RPMI8226 (cell line): ENCODE measurements at regions not wholly inside any gene's neighbourhood (a gene's known extent, or its start where the extent isn't known, plus 50 kb on each side); places are given as distances from the start of the nearest gene placed in this dataset.
"Not testable (repeated sequence)": the region's sequence is repeated elsewhere in the genome, so short reads cannot be mapped to it uniquely, and the experiment has no call there.

Experiments used
- DNase-seq: peaks from one replicate; pipeline ENCODE4 v3.0.0-alpha.2; 2015

DNA sequence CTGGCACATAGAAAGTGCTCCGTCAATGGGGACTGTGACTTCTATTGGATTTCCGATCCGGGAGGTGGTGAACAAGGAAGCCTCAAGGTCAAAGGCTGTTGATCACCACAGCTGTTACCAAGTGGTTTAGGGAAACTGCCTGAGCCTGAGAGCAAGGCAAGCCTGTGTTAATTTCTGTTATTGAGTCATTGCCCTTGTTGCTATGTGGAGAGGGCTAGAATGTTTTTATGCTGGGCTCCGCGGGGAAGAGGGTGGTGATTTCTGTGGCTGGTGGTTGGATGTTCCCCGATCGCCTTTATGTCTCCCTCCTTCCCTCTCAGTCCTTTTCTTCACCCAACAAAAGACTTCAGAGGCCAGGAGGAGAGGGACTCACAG lies 108.5 kb upstream of the ALX4 start:
- DNase-seq, result no peak

GRCh38 chr11:44421090-44421675 lies 111.2 kb upstream of the ALX4 start:
- DNase-seq, result no peak

DNA sequence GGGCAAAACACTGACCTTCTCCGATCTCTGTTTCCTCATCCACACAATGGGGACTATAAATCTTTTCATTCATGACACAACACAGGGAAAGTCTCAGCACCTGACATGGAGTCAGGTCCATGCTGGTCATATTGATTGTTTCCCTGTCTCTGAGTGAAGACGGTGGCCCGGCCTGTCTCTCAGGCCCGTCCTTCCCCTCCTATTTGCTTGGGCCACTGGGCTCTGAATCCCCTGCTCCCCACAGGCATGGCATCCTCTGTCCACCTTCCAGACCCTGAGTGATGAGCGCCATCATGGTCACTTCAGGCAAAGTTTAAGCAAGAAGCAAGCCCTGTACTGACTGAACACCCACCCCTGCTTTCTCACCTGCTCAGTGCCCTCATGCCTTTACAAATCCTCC lies 113.3 kb upstream of the ALX4 start:
- no peak for DNase-seq

DNA sequence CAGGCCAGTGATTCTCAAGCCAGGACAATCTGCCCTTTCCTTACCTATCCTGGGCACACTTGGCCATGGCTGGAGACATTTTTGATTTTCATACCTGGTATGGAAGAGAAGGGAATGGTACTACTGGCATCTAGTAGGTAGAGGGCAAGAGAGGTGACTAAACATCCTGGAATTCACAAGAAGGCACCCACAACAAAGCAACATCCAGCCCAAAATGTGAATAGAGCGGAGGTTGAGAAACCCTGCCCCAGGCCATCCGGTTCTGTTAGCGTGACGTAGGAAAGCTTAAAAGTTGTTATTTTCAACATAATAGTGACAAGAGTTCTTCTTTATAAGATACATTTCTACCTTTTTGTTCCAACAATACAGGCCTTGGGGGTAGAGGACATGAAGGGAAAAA lies 114.9 kb upstream of the ALX4 start:
- no peak for DNase-seq

GRCh38 chr11:44426119-44426518 lies 116.2 kb upstream of the ALX4 start:
- no peak for DNase-seq

GRCh38 chr11:44426958-44427357 lies 117.0 kb upstream of the ALX4 start:
- no peak for DNase-seq

- DNase-seq, result peak; percentile 26
Measured at GRCh38 chr11:44427432-44427831, 117.5 kb upstream of the ALX4 start.

DNA sequence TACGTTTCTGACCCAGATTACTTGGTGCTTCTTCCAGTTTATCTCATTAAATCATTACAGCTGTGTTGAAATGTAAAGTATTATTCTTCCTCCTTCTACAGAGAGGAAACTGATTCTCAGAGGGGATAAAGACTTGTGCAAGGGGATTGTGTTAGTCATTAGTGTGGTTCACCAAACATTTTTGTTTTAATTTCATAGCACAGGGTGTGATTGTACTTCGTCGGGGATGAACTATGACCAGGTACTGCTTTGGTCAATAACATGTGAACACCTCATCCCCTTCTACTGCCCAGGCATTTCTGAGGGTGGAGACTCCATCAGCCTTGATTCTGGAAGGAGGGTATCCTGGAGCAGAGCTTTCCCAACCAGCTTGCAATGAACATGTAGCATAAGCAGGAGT lies 120.2 kb upstream of the ALX4 start:
- DNase-seq, result no peak

GRCh38 chr11:44434191-44434590 lies 124.3 kb upstream of the ALX4 start:
- no peak for DNase-seq

DNA sequence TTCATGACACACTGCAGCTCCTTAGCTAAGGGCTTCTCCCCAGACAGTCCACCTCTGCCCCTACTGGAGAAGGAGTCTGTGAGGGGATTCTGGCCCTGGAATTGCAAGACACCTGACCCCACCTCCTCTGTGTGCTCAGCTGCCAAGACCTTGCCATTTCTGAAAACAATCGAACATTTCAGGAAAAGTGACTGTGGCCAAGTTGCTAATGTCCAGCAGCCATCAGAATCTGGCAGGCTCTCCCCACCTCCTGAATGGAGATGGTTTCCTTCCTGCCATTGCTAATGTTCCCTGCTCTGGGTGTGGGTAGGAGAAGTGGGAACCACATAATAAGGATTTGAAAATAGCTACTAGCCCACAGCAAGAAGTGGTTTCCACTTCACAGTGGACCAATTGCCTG lies 127.2 kb upstream of the ALX4 start:
- no peak for DNase-seq

DNA sequence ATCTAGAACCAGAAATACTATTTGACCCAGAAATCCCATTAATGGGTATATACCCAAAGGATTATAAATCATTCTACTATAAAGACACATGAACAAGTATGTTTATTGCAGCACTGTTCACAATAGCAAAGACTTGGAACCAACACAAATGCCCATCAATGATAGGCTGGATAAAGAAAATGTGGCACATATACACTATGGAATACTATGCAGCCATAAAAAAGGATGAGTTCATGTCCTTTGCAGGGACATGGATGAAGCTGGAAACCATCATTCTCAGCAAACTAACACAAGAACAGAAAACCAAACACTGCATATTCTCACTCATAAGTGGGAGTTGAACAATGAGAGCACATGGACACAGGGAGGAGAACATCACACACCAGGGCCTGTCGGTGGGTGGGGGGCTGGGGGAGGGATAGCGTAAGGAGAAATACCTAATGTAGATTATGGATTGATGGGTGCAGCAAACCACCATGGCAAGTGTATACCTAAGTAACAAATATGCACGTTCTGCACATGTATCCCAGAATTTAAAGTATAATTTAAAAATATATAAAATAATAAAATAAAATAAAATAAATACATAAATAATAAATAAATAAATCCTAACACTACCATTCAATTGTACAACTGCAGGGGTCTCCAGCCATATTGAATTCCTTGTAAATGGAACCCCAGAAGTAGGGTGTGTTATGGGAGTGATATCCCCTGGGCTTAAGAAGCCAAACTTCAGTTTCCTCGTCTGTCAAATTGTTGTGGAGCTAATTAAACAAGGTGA lies 122.4 kb upstream of the CD82 start:
- not testable (repeated sequence) for DNase-seq

DNA sequence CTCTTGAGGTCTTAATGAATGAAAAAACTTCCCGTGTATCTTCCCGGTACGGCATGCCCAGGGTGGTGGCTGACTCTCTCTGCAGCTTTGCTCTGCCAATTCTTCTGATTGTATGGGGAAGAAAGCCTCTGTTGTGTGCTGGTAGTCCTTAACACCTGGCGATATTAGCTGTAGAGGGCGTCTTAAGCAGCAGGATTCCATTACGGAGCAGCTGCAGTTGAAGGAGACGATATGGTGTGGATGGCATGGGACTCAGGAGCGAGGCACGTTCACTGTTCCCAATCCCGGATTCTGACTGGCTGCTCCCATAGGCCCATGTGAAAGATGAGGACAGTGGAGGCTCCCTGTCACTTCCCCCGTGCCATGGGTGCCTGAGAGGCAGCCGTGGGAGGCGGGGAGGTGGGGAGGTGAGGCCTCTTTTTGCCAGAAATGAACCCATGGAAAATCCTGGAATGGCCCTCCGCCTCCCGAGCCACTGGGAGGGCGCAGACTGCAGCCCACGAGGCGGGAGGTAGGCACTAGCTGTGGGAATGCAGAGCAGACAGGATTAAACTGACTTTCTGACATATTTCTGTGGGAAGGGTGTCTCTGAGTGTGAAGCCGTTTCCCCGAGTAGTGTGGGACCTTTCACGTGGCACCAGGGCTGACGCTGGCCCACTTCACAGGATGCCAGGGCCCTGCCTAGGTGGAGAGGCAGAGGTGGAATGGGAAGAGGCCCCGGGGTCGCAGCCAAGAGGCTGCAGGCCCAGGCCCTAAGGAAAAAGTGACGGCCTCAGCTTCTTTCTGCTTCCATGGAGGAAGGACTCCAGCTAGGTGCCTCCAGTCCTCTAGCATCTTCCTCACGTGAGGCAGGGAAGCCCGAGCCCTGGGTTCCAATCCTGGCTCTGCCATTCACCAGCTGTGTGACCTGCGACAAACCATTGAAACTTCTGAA lies 121.4 kb upstream of the CD82 start:
- DNase-seq, result no peak

DNA sequence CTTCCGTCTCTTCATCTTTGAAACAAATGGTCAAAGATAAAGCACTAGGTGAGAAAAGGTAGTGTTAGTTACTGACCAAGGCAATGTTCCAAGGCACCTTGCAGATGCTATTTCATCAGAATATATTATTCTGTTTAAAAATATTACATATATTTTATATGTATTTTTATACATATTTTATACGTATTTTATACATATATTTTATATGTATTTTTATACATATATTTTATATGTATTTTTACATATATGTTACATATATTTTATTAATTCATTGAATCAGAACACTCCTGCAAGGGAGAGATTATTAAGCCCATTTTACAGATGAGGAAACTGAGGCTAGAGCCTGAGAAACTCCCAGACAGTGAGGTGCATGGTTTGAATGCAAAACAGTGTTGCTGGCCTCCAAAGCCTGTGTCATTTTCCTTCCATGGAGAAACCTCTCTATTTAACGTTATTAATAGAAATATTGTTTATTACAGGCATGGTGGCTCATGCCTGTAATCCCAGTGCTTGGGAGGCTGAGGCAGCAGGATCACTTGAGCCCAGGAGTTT lies 120.6 kb upstream of the CD82 start:
- DNase-seq, result no peak

- no peak for DNase-seq
Measured at GRCh38 chr11:44445500-44446365, 119.7 kb upstream of the CD82 start.

DNA sequence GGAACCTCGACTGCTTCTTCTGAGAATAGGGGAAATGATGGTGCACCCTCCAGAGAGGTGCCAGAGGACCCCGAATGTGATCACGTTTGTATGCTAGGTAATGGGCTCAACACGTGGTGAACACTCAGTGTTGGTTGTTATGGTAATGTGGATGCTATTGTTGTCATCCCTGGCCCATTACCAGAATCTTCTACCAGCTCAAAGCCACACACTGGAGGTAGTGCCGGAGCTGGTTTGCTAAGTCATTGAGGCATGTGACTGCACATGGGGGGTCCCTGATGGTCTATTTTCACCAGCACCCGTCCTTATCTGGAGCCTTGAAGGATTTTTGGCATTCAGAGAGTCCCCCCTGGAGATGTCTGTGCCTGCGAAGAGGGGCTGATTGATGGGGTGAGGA lies 119.1 kb upstream of the CD82 start:
- no peak for DNase-seq

GRCh38 chr11:44446996-44447771 lies 118.3 kb upstream of the CD82 start:
- DNase-seq, result no peak

GRCh38 chr11:44450295-44450932 lies 115.0 kb upstream of the CD82 start:
- DNase-seq, result no peak

- DNase-seq, result no peak
Measured at GRCh38 chr11:44451706-44452105, 113.8 kb upstream of the CD82 start.

- DNase-seq, result no peak
Measured at GRCh38 chr11:44452827-44453572, 112.5 kb upstream of the CD82 start.

DNA sequence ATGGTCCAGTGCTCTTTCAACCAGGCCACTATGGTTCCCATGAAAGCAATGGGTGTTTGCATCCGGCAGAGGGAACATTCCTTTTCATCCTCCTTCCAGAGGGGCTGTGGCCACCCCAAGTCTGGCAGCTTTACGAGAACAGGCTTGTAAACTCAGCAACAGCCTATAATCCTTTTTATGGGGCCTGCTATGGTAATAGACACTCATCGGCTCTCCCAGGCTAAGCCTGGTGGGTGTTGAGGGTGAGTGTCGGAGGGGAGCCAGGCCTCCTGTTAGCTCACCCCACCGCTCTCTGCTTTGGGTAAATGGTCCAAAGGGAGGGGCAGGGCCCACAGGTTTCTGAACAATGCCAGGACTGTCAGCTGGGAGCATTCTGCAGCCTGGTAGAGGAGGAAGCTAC lies 111.6 kb upstream of the CD82 start:
- DNase-seq, result no peak
